ENCODE measurements at regions not wholly inside any gene's neighbourhood (a gene's known extent, or its start where the extent isn't known, plus 50 kb on each side); places are given as distances from the start of the nearest gene placed in this dataset.

DNA sequence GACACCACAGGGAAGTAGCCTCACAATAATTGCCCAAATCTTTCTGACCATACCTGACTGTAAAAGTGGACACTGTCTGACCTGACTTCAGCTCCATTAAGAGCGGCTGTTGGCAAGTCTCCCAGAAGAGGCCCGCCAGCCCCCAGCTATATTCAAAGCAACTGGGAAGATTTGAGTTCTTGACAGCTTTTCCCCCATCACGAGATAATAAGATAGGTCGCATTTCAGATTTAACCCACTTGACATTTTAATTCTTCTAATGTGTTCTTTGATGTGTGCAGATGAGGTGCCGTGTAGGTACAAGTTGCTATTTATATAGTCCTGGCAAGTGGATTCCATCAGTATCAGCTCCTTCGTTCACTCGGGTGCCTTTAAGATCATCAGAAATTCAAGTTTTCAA, 345.7 kb downstream of the DRD1 start:
- no peak for DNase-seq

- no peak for DNase-seq
Measured at GRCh38 chr5:175096469-175097165, 347.4 kb downstream of the DRD1 start.

DNA sequence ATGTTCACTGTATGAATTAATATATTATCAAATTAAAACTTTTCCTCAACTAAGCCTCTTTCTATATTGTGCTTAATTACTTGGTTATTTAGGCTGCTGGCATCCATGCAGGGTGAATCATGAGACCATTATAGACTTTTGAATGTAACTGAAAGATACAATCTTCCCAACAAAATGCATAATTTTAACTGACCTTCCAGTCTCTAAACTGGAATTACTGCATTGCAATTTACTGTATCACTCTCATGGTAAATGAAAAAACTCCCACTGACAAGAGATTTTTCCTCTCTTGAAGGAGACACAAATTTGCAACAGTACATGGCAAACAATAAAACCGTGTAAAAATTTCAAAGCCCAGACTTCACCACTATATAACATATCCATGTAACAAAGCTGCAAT, 349.5 kb downstream of the DRD1 start:
- DNase-seq: no peak

- DNase-seq: no peak
Measured at GRCh38 chr5:175092691-175093090, 351.3 kb downstream of the DRD1 start.

GRCh38 chr5:175088963-175089362, 355.0 kb downstream of the DRD1 start:
- no peak for DNase-seq

GRCh38 chr5:175082866-175083590, 358.6 kb downstream of the MSX2 start:
- no peak for DNase-seq

- no peak for DNase-seq
Measured at GRCh38 chr5:175082346-175082745, 358.0 kb downstream of the MSX2 start.

- DNase-seq: no peak
Measured at GRCh38 chr5:175079707-175080106, 355.3 kb downstream of the MSX2 start.

GRCh38 chr5:175070283-175070682, 345.9 kb downstream of the MSX2 start:
- DNase-seq: no peak

GRCh38 chr5:175060257-175060656, 335.9 kb downstream of the MSX2 start:
- no peak for DNase-seq

DNA sequence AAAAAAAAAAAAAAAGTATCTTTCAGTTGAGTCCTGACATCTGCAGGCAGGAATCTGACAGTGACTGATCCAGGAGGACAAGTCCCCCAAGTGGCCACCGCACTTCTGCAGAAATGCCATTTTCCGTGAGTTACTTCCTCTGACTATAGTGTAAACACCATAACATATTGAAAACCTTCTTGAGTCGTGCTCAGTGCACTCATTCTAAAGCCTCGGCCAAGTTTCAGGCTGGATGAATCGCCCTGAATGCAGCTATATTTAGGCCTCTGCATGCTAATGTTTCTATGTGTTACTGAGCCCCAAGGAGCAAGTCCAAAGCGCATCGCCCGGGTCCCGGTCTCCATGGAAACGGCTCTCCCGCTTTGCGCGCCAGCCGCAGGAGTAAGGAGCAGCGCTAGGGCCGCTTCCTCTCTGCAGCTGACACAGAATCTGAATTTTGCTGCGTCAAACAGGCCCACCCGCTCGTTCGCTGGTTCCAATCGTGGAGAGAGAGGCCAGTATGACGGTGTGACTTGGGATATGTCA, 335.4 kb downstream of the MSX2 start:
- no peak for DNase-seq

GRCh38 chr5:175056831-175057230, 332.4 kb downstream of the MSX2 start:
- DNase-seq: no peak

DNA sequence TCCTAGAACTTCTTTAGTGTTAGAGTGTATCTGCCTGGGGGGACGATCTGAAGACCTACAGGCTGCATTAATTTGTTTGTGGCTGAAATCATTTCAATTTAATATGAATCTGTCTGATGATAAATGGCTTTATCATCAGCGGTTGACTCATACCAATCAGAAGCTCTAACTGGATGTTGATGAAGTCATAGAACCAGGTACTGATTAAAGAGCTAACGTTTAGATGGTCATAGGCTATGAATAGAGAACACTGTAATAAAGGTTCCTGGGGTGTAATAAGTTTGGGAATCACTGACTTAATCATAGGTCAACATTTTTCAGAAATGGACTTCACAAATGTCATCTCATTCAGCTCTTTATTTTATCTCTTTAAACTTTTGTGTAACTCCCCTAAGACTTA, 329.9 kb downstream of the MSX2 start:
- no peak for DNase-seq

- DNase-seq: no peak
Measured at GRCh38 chr5:175052351-175052750, 328.0 kb downstream of the MSX2 start.

DNA sequence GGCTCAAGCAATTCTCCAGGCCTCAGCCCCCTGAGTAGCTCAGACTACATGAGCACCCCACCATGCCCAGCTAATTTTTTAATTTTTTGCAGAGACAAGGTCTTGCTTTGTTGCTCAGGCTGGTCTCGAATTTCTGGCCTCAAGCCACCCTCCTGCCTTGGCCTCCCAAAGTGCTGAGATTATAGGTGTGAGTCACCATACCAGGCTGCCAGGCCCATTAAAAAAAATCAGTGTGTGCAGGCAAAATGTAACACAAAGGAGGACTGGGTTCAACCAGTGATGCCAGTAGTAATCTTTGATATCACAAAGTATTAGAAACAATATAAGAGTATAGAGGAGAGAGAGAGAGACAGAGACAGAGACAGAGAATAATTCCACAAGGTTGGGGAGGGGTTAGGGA, 322.7 kb downstream of the MSX2 start:
- DNase-seq: no peak

DNA sequence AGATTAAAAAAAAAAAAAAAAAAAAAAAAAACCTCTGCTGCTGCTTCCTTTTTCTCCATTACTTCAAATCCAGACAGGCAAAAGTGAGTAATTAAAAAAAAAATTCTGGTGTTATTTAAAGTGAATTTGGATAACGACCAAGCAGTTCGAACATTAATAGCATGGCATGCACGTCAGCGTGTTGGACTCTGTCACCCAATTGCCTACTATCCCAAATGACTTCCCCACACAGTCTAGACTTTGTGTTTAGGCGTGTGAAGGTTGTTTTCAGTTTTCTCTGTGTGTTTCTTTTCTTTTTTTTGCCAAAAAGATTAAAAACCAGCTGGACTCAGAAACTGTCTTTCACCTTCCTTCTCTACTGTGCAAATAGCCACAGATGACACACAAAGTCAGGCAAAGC, 321.4 kb downstream of the MSX2 start:
- no peak for DNase-seq

DNA sequence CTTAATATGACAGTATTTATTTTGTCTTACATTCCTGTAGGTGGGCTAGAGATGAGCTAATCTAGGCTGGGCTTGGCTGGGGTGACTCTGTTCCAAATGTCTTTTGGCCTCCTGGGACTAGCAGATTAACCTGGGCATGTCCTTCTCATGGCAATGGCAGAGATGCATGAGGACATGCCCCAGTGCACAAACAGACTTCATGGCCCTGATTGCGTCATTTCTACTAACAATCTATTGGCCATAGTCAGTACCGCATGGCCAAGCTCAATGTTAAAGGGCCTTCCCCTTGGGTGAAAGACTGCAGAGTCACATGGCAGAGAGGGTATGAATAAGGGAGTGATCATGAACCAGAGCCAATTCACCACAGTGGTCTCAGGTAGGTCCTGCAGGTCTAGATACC, 313.4 kb downstream of the MSX2 start:
- DNase-seq: no peak

GRCh38 chr5:175035882-175036533, 311.6 kb downstream of the MSX2 start:
- DNase-seq: no peak

GRCh38 chr5:175034924-175035323, 310.5 kb downstream of the MSX2 start:
- DNase-seq: no peak

DNA sequence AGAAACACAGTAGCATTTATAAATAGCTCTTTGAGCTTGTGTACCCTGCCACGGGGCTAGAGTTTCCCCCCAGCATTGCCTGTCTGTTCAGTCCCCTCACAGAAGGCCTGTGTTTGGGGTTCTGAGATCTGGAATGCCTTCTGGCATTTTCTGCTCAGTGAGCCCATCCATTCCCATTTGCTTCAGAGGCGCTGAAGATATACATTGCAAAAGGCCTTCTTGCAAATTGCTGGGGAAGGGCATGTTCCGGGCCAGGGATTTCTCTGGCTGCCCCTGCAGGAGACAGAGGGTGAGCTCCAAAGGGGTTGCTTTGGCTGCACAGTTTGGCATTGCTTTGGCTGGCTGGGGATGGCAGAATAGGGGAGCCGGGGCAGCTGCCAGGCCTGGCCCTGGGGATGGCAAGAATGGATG, 308.4 kb downstream of the MSX2 start:
- no peak for DNase-seq

- no peak for DNase-seq
Measured at GRCh38 chr5:175032013-175032412, 307.6 kb downstream of the MSX2 start.

DNA sequence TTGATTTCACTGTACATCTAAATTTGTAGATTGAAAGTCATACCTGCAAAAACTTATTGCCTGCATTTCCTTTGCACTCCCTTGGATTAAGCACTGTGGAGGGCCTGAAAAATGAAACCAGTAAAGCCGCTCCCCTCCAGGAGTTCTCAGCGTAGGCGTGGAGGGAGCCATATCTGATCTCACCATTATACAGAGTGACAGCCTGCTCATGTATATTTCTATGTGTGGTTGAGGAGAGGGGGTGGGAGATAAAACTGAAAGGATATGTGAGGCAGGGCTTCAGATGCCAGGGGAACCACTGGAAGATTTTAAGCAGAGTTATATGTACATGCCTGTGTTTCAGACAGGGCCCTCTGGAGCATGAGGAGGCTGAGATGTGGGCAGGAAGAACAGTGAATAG, 303.0 kb downstream of the MSX2 start:
- DNase-seq: no peak

DNA sequence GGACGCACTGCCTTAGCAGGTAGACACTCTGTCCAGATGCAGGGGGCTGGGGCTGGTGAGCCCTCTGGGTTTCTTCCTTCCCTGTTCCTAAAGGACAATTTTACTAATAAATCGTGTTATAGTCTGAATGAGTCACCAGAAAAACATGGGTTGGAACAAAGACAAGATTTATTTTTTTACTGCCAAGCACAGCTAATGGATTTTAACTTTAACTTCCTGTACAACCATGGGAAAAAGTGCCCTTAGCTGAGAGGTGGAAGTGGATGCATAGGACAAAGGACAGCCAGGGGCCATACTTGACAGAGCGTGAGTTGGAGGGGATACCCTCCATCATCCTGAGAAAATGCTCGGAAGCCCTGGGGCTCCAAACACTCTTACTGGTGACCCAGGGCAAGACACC, 300.7 kb downstream of the MSX2 start:
- no peak for DNase-seq
